Keratinocyte (primary cell): ENCODE measurements at regions not wholly inside any gene's neighbourhood (a gene's known extent, or its start where the extent isn't known, plus 50 kb on each side); places are given as distances from the start of the nearest gene placed in this dataset.

Experiments used
- DNase-seq: peaks from one replicate; pipeline ENCODE4 v3.0.0-alpha.2; 2011; ENCODE audit warnings: low read depth, missing footprints, low spot score
- FAIRE-seq: peaks from 2 replicates; lab custom pipeline; 2011; peaks lifted over from hg19 to GRCh38; lab: Jason Lieb, UNC
- H2AFZ ChIP-seq: 2 replicates; pipeline ENCODE4 v1.6.0; 2012; ENCODE audit warnings: low read length, control low read depth, inconsistent platforms; ENCODE audit not compliant: control insufficient read depth
- H3K27ac ChIP-seq: 2 replicates; pipeline ENCODE4 v1.5.1; 2011; ENCODE audit warnings: low read length; ENCODE audit not compliant: control insufficient read depth, insufficient read depth
- H3K27me3 ChIP-seq: 3 replicates; pipeline ENCODE4 v1.6.0; 2011; ENCODE audit warnings: low read length; ENCODE audit not compliant: control insufficient read depth, insufficient read depth; ENCODE audit errors: extremely low read depth
- H3K36me3 ChIP-seq, 2 experiments: 2 replicates in 1 of 2; 3 replicates in 1 of 2; pipeline ENCODE4 v1.5.1; 2011; ENCODE audit warnings: low read length in 2 of 2, mild to moderate bottlenecking in 1 of 2; ENCODE audit not compliant: control insufficient read depth in 2 of 2, insufficient read depth in 2 of 2; ENCODE audit errors: extremely low read depth in 1 of 2
- H3K4me1 ChIP-seq: 3 replicates; pipeline ENCODE4 v1.5.1; 2011; ENCODE audit warnings: low read length; ENCODE audit not compliant: control insufficient read depth, insufficient read depth; ENCODE audit errors: extremely low read depth
- H3K4me2 ChIP-seq: 3 replicates; pipeline ENCODE4 v1.6.0; 2011; ENCODE audit warnings: low read depth, low read length; ENCODE audit not compliant: control insufficient read depth, insufficient read depth; ENCODE audit errors: extremely low read depth
- H3K4me3 ChIP-seq, 3 experiments: fragments of 200-600 bp in 1 of 3; sonication (generic) in 1 of 3; 2 replicates in 2 of 3; 3 replicates in 1 of 3; pipeline ENCODE4 v1.5.1; 2011 to 2016; ENCODE audit warnings: low read length in 3 of 3, mild to moderate bottlenecking in 3 of 3, control low read depth in 2 of 3, inconsistent platforms in 1 of 3, low read depth in 1 of 3, mixed read lengths in 1 of 3, mixed run types in 1 of 3, moderate library complexity in 1 of 3; ENCODE audit not compliant: control insufficient read depth in 2 of 3, insufficient read depth in 2 of 3; ENCODE audit errors: extremely low read depth in 1 of 3
- H3K79me2 ChIP-seq: 2 replicates; pipeline ENCODE4 v1.6.0; 2012; ENCODE audit warnings: low read length; ENCODE audit not compliant: control insufficient read depth, insufficient read depth
- H3K9ac ChIP-seq: 3 replicates; pipeline ENCODE4 v1.6.0; 2011; ENCODE audit warnings: low read length; ENCODE audit not compliant: control insufficient read depth, insufficient read depth; ENCODE audit errors: extremely low read depth
- H3K9me1 ChIP-seq: 3 replicates; pipeline ENCODE4 v1.6.0; 2011; ENCODE audit warnings: low read length; ENCODE audit not compliant: control insufficient read depth, insufficient read depth; ENCODE audit errors: extremely low read depth
- H3K9me3 ChIP-seq: 2 replicates; pipeline ENCODE4 v1.5.1; 2012; ENCODE audit warnings: low read depth, low read length; ENCODE audit not compliant: control insufficient read depth
- H4K20me1 ChIP-seq: 3 replicates; pipeline ENCODE4 v1.6.0; 2011; ENCODE audit warnings: low read length; ENCODE audit not compliant: control insufficient read depth, insufficient read depth; ENCODE audit errors: extremely low read depth
- EZH2 ChIP-seq: IDR thresholded peaks from one replicate; pipeline ENCODE4 v1.6.1; 2012; ENCODE audit warnings: inconsistent platforms, mild to moderate bottlenecking, low read length, moderate library complexity
- dilution Hi-C: fragments of 300-500 bp; cut with MboI; formaldehyde crosslinking; loops from one replicate; pipeline ENCODE4 v1.7.0; 2020; ENCODE audit warnings: low sequenced_read_pairs; ENCODE audit not compliant: extremely low pct_ligation_motif_present
- TF ChIP-seq, protein P1 (sequence below), 3 experiments: IDR thresholded peaks in 1 of 3; conservative IDR thresholded peaks in 1 of 3; optimal IDR thresholded peaks in 1 of 3; 2 replicates in 2 of 3; 3 replicates in 1 of 3; pipeline versions ENCODE3 to v1.5.1; 2011; ENCODE audit warnings: low read length in 3 of 3, mild to moderate bottlenecking in 3 of 3, moderate library complexity in 2 of 3, control low read depth in 1 of 3, inconsistent platforms in 1 of 3; ENCODE audit not compliant: insufficient read depth in 2 of 3; ENCODE audit errors: extremely low read depth in 1 of 3

DNA sequence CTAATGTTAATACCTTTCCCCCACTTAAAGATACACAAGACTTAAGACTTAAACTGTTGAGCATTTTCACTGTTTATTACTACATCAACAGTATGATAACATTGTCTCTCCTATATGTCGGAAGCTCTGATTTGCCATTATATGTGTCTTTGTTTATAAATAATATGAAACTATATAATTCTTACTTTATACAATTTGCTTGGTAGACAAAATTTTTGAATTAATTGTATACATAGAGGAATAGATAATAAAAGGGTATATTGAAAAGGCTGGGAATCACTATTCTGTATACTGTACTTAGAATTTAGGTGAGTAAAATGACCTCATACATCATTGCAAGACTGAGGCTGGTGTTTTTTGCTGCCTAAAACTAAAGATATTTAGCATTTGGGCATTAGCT is 82.1 kb upstream of the HDAC9 start:
- Histone ChIP-seq H3K4me3 (no peak overlapping the region), H3K27ac (no peak overlapping the region), H4K20me1 (no peaks in the 10 kb centered on the region), H3K4me2 (no peak overlapping the region), H3K9me1 (no peaks in the 10 kb centered on the region), H3K27me3 (no peaks in the 10 kb centered on the region), H2AFZ (no peak overlapping the region), H3K4me1 (no peaks in the 10 kb centered on the region), H3K36me3 (no peaks in the 10 kb centered on the region), H3K9ac (no peak overlapping the region), H3K9me3 (no peaks in the 10 kb centered on the region), H3K79me2 (no peaks in the 10 kb centered on the region)
- FAIRE-seq (no peak), DNase-seq (no peak)
- dilution Hi-C loops: no loop called here
- no peak for TF ChIP-seq EZH2
- TF ChIP-seq, protein P1, sequence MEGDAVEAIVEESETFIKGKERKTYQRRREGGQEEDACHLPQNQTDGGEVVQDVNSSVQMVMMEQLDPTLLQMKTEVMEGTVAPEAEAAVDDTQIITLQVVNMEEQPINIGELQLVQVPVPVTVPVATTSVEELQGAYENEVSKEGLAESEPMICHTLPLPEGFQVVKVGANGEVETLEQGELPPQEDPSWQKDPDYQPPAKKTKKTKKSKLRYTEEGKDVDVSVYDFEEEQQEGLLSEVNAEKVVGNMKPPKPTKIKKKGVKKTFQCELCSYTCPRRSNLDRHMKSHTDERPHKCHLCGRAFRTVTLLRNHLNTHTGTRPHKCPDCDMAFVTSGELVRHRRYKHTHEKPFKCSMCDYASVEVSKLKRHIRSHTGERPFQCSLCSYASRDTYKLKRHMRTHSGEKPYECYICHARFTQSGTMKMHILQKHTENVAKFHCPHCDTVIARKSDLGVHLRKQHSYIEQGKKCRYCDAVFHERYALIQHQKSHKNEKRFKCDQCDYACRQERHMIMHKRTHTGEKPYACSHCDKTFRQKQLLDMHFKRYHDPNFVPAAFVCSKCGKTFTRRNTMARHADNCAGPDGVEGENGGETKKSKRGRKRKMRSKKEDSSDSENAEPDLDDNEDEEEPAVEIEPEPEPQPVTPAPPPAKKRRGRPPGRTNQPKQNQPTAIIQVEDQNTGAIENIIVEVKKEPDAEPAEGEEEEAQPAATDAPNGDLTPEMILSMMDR (optimal IDR thresholded peaks at IDR 0.05 in 1 of 3, IDR thresholded peaks at IDR 0.05 in 1 of 3, conservative IDR thresholded peaks at IDR 0.05 in 1 of 3; ENCODE audit: extremely low read depth in 1 of 3, insufficient read depth in 2 of 3, low read length in 3 of 3): no peak

DNA sequence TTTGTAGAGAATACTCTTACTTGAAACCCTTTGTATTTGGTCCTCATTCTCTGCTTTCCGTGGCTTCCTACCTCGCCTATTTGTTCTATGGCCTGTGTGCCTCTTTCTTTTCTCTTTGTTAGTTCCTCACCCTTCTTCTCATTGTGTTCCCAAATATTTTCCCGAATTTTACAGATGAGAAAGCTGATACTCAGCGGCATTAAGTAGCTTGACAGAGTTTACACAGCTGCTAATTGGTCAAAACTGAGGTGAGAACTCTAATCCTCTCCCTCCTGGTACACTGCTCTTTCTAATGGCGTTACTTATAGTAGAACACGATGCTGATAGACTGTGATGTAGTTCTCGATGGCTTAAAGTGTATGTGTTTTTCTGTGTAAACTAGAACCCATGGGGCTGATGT is 80.7 kb upstream of the HDAC9 start:
- Histone ChIP-seq H3K4me2 (no peak overlapping the region), H3K36me3 (no peaks in the 10 kb centered on the region), H4K20me1 (no peaks in the 10 kb centered on the region), H3K9me3 (no peaks in the 10 kb centered on the region), H3K9me1 (no peaks in the 10 kb centered on the region), H3K9ac (no peak overlapping the region), H3K27ac (no peak overlapping the region), H3K27me3 (no peaks in the 10 kb centered on the region), H3K4me3 (no peak overlapping the region), H3K4me1 (no peaks in the 10 kb centered on the region), H2AFZ (peak overlapping the region; percentile 52), H3K79me2 (no peaks in the 10 kb centered on the region)
- dilution Hi-C loops: no loop called here
- TF ChIP-seq EZH2: no peak
- TF ChIP-seq, protein P1 (optimal IDR thresholded peaks at IDR 0.05 in 1 of 3, IDR thresholded peaks at IDR 0.05 in 1 of 3, conservative IDR thresholded peaks at IDR 0.05 in 1 of 3; ENCODE audit: extremely low read depth in 1 of 3, insufficient read depth in 2 of 3, low read length in 3 of 3): no peak
- FAIRE-seq: no peak
- DNase-seq: no peak
